Activated T-cell treated with anti-CD3 and anti-CD28 coated beads for 4 hours (primary cell): ENCODE measurements at regions not wholly inside any gene's neighbourhood (a gene's known extent, or its start where the extent isn't known, plus 50 kb on each side); places are given as distances from the start of the nearest gene placed in this dataset.

Source experiments
- DNase-seq: peaks from one replicate; pipeline ENCODE4 v3.0.0-alpha.2; 2020

DNA sequence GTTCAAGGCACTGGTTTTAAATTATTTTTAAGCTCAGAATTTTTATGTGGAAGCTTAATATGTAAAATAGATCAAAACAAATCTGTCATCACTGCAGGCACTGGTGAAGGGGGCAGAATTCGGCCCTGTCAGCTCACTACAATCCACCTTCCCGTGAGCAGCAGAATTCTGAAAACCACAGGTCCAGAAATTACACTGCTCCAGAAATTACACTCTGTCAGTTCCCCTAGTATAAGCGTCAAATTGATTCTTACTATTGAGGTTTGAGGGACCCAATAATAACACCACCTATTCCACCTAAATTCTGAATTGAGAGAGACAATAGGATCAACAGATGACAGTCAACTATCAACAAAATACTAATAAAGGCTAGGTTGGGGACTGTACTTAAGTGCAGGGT lies 245.5 kb downstream of the PHLDA1 start:
- DNase-seq: no peak

DNA sequence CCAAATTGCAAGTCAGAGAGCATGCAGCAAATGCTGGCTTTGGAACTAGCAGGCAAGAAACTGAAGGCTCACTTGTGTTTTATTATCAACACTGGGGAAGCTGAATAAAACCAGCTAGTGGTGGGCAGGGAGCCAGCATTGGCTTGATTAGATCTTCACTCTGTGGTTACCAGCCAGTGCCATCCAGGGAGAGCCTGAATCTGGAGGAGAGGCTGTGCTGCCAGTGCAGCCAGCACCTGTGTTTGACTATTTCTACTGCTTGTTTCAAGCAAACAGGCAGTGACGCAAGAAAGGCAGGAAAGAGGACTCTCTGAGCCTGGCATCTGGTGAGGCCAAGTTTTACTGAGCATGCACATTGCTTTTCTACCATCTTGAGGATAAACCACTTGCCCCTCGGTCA lies 247.0 kb downstream of the PHLDA1 start:
- no peak for DNase-seq

DNA sequence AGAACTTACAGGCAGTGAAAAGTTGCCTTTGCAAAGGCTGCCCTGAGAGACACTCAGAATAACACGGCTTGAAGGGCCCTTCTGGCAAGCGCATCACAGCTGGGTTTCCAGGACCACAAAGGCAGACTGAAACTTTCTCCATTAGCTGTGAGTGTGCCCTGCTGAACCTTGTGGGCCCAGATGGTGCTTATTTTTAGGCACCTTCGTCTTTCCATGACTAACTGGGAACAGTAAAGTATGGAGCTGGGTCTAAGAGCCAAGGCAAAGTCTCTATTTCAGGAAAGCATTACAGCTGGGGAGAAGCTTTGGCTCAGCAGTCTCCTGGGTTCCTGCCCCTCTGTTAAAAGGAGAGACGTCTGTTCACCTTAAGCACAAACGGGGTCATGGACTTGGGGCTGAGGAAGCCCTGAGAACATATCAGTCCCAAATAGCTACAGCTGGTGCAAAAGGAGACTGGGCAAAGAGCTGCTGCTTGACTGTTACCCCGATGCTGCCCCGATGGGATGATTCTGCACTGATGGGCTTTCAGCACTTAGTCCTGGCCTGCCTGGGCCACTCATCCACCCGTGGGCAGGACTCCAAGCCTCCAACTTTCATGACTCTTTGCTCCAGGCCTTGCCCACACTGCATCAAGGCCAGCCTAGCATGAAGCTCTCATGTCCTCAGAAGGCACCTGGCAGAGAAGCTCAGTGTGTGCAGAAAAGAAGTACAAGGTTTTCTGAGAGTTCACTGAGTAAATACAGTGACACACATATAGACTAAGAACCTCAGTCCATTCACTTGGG lies 248.3 kb downstream of the PHLDA1 start:
- DNase-seq: no peak

DNA sequence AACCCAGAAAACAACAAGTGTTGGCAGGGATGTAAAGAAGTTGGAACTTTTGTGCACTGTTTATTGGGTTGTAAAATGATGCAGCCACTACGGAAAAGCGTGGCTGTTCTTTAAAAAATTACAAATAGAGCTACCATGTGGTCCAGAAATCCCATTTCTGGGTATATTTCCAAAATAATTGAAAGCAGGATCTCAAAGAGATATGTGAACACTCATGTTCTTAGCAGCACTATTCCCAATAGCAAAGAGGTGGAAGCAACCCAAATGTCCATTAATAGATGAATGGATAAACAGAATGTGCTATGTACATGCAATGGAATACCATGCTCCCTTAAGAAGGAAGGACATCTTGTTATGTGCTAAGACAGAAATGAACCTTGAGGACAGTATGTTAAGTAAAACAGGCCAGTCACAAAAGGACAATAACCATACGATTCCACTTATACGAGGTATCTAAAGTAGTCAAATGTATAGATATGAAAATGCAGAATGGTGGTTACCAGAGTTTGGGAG lies 249.5 kb downstream of the PHLDA1 start:
- DNase-seq: no peak

DNA sequence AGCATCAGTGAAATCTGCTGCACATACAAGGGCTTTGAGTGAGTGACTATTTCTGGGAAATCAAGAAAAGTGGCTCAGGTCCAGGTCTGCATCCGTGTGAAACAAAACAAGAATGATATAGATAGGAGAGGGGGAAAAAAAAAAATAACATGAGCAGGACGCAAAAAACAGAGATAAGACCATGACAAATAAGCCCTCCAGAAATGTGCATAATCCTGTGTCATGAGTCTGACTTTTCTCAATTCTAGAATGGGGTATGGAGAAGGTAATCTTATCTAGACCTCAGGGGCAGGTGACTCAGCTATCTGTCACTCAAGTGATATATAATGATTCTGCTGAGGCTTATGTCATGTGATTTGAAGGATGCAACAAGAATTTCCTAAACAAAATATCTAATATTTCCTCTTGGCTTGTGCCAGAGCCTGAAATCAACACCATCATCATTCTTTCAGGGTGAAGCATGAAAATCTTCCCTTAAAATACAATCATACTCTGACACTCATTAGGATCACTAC lies 250.0 kb downstream of the PHLDA1 start:
- no peak for DNase-seq

DNA sequence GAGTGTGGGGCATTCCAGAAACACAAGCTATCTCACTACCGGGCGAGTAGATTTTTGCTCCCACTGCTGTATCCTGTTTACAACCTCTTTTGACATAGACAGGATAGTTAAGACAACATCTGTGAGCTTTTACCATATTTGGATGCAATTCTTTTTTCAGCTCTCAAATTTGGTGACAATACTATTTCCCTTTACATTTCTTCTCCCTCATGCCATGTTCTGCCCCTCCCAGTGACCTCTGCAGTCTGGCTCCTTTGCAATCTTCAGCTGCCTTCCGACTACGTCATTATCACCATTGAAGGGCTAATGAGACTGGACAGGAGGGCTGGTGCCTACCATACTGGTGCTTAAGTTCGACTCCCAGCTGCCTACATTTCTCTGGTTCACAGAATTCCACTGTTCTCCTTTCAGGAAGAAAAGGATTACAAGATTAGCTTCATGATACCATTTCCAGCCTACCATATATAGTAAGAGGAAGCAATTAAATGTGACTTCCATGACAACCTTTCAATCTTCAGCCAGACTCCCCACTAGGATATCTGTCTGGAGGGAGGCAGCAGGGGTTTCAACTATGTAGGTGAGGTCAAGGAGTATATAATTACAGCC lies 251.6 kb downstream of the PHLDA1 start:
- no peak for DNase-seq

DNA sequence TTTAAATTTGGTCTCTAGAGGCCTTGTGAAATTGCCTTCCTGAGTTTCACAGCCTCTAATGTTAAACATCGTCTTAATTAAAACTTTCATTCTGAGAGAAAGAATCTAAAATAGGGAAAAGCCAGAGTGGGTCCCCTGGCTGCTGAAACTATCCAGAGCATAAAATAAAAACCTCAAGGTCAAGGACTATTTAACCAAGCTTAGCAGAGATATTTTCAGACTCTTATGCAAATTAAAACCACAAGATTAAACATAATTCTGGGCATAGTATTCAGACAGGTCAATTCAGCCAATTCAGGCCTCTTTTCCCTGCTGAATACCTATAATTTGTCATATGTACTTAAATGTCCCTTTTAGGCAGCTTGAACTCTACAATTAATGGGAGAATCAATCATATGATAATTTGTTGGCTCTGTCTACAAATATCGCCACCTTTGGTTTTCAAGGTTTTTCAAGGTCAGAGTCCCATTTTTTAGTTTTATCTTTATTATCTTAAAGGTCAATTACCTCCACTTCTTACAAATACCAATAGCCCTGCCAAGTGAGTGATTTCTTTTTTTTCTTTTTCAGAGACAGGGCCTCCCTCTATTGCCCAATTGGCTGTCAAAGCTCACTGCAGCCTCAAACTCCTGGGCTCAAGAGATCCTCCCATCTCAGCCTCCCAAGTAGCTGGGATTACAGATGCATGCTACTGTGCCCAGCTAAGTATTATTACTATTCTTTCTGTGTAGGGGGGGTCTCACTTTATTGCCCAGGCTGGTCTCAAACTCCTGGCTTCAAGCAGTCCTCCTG lies 257.1 kb downstream of the PHLDA1 start:
- no peak for DNase-seq

DNA sequence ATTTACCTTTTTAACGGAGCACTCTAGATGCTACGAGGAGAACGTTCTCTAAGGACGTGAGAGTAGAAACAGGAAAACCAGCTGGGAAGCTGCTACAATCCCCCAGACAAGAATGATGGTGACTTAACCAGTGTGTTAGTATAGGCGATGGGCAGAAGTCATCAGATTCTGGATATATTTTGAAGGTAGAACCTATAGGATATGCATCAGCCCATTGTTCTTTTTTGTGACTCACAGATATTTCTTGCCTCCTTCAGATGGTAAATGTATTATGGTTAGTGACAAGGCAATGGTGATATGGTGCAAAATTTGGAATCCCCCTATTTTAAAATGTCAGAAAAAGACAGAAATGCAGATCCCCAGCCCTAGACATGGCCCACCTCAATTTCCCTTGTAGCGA lies 258.2 kb downstream of the PHLDA1 start:
- no peak for DNase-seq

DNA sequence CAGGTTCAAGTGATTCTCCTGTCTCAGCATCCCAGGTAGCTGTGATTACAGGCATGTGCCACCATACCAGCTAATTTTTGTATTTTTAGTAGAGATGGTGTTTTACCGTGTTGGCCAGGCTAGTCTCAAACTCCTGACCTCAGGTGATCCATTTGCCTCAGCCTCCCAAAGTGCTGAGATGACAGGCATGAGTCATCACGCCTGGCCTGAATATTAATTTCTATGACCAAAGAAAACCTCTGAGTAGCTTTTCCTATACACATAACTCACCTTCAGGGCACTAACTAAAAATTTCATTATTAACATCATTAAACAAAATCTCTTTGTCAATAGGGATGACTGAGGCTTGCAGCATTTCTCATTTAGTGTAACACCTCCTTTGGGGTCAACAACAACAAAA lies 259.6 kb upstream of the KRR1 start:
- no peak for DNase-seq

DNA sequence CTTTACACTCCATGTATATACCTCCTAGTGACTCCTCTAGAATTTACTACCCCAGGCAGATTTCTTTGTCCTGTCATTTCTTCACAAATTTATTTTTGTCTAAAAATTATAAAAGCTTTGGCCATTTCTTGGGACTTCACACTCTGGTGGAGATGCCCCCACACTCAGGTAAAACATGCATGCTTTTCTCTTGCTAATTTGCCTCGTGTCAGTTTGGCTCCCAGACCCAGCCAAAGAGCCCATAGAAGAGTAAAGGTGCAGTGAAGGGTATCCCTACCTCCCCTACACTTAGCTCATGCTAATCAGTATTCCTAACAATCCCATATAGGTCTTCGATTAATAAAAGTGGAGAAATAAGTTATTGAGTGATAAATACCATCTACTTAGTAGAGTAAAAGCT lies 256.5 kb upstream of the KRR1 start:
- no peak for DNase-seq

DNA sequence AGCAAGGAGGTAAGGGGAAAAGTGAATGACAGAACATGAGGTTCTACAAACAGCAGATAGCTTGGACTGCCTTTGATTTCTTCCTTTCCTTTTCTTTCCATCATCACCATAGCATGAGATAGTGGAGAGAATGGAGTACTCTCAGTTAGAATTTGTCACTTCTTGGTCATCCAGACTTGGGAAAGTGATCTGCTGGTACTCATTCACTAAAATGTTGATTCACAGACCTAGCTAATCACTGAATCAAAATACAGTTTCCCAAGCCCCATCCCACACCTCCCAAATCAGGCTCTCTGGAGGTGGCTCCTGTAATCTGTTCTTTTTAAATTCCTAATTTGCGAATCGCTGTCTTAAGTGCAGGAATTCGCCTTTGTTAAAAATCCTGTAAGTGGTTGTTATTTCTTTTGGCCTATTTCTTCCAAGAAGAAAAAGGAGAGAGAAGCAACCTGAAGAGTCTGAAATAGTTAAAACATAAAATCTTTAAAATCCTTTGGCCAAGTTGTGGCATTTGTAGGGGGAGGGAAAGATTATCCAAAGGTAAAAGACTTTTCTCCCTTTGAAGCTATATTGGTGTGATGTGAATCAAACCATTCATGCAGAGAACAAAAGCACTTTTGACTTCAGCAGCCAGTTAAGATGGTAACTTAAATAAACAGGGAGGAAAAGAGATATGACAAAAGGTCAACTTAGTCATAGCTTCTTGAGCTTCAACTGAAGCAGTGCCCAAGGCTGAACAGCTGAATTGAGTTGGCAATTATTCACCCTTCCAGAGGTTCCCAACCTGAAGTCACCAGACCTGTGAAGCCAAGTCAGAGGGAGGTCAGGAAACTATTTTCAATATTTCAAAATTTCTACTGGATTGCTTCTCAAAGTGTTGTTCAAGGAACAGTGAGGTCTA lies 255.1 kb upstream of the KRR1 start:
- no peak for DNase-seq

DNA sequence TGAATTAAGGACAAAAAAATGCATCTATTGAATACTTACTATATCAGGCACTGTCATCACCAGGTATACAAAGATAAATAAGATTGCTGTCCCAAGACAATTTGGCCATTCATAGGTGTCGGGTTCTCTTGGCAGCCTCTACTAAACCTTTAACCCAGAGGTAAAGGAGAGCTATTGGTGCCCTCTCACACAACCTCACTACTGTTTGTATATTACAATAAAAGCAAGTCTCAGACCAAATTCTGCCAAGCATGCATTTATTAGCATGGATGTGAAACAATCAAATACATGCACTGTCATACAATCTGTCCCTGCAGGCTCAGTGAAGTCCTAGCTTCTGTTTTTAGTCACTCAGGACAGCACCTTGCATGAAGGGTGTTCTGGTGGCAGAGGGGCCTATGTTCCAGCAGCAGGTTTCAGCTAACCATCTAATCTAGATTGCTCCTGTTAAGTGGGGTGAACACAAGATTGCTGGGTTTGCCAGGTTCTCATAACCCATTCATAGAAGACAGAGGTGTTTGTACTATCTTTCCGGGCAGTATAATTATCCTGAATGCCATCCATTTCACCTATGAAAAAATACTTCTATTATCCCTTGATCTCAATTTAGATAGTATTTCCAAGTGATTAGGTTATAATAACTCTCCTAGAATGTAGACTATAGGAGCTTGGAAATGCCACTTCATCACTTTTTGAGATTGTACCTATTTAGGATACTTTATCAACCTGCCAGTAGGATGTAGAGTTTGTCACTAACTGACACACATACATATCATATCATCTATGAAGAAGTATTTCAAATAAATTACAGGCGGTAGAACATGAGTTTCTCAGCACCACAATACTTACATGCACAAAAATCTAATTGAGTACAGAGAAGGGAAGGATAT lies 254.0 kb upstream of the KRR1 start:
- DNase-seq: no peak

DNA sequence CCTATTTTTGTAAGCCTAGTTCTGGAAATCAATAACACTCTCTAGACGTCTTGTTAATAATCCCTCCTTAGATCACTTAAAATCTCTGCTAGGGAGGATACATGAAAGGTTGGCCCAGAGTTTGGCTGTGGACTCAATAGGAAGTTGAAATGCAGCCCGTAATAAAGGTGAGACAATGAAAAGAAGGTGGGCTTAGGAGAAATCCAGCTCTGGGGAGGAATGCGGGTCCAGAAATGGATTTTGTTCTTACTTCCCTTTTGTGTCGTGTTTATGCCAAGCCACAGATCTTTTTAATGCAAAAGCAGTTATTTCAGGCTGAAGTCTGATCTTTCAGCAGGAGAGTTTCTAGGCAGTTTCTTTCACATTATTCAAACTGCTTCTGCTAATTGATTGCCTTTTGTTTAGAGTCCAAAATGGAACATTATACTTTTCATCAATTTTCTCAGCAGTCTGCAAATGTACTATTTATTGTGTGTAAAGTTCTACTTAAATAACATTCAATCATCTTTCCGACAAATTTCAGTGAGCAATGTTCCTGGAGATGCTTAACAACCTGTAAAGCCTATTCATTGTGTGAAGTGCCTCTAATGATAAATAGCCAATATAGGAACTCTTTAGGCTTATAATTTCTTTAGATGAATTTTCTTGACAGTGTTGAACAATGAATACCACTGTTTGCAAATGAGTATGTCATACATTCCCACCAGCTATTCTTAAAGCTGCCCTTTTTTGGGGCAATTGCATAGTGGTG lies 252.9 kb upstream of the KRR1 start:
- no peak for DNase-seq

DNA sequence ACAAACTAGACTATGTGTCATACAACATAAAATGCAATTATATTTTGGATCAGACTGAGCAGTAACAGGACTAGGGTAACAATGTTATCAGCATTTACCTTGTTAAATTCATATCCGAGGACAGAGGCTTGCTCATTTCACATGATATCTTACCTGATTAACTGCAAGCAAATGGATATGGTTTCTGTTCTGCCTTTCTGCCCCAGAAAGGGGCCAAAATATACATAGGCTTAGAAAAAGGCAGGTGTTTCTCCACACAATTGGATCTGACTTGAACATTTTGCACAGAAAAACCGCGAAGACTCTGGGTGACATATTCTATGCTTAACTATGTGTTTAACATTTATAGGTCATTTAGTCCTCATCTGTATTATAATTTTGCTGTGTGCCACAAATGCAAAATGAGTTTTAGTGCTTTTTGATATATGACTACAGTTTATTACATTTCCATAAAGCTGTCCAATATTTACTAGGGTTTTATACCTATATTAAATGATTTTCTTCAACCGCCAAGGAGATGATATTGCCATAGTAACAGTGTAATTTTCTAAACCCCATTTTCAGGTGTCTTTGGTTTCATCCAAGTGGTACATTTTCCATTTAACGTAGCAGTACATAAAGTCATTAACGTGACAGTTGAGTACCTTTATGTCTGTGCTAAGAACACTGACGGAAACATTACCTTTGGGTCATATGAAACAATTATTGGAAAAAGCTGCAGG lies 249.3 kb upstream of the KRR1 start:
- no peak for DNase-seq

DNA sequence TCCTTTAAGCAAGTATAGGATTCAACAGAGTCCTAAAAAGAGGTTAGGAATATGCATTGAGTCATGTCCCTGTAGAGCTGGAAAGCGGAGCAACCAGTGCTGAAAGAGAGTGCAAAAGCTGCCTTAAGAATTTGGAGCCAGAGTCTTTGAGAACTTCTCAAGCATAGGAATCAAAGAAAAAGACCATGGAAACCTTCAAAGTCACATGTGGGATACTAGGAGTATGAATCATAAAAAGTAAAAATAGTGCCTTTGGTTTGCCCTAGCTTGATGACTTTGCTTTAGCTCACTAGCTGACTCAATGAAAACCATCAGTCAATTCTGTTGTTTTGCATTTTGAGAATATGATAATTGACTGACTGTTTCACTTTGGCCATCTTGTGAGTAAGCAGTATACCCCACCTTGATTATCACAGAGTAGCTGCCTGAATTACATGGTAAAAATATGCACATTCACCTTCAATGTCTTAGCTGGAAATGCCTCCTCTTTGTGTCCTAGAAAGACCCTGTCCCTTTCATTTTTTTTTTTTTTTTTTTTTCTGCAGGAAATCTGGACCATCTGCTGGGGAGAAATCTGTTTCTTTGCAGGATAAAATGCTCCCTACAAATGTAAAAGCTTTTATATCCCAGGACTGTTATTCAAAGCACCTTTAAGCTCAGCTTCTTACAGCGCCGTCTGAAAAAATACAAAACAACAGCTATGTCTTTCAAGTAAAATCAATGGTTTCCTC lies 248.6 kb upstream of the KRR1 start:
- no peak for DNase-seq

DNA sequence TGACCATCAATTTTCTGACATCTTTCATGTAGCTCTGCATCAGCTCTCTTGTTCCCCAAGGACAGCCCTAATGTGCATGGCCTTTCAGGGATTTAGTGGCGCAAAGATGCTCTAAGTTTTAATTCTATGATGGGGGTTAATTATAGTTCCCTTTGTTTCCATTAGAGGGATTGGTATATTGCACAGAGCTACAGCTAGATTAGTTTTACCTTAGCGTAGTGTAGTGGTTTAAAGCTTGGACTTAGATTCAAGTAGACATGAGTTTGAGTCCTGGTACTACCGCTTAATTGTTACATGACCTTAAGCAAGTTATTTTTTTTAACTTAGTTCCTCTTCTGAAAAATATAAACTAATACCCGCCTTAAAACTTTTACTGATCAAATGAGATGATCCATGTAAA lies 247.8 kb upstream of the KRR1 start:
- no peak for DNase-seq

DNA sequence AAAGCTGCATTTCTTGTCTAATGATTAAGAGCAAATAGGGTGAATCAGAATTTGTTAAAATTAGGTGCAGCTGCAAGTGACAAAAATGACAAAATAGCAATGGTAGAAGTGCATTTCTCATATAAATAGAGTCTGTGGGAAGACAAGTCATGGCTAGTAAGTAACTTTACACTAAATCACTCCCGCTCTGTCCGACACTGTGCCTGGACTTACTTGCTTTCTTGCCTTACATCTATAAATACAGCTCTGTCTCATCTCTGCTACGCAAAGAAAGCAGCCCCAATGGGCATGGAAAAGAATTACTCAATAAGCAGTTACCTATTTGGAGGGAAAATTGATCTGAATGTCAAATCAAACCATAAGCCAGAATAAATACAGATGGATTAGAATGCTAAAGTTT lies 245.4 kb upstream of the KRR1 start:
- no peak for DNase-seq

DNA sequence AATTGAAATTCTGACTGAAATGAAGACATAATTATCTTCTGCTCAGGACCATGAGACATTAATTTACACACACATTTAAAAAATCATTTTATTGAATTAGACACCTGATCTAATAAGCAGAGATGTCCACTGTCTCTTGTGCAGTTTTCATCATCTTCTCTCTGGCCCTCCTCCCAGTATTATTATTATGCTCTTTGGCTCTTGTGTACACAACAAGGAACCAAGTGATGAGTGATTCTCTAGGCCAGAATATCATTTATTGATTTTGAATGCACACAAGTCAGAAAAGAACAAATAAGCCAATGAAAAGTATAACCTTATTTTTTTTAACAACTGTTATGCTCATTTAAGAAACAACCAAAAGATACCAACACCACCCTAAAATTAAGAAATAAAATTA lies 244.7 kb upstream of the KRR1 start:
- DNase-seq: no peak

DNA sequence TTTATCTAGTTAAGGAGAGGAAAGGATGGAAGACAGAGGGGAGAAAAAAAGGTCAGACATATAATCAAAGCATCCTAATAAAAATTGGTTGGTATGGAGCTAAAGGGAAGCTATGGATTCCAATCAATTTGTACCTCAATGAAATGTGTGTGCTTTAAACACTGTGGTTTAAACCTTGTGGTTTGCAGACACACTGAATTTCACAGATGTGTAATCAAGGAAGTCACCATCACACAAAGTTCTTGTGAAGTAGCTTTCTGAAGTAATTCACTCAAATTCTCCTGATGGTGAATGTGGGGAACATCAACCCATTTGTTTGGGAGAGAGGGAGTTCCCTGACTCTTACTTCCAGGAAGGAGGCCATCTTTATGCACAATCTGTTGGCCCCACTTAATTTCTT lies 243.3 kb upstream of the KRR1 start:
- no peak for DNase-seq
